ENCODE measurements at regions not wholly inside any gene's neighbourhood (a gene's known extent, or its start where the extent isn't known, plus 50 kb on each side); places are given as distances from the start of the nearest gene placed in this dataset.

- TF ChIP-seq CTCF (CRISPR knock-in tag; IDR thresholded peaks at IDR 0.05) (no peak), DRAP1 (CRISPR knock-in tag; IDR thresholded peaks at IDR 0.05) (no peak), NFYB (CRISPR knock-in tag; IDR thresholded peaks at IDR 0.05) (no peak), ZNF782 (CRISPR knock-in tag; IDR thresholded peaks at IDR 0.05; ENCODE audit: borderline replicate concordance) (no peak), HMGXB4 (CRISPR knock-in tag; IDR thresholded peaks at IDR 0.05; ENCODE audit: borderline replicate concordance in 1 of 2, low read depth in 1 of 2) (no peak), AKAP8 (CRISPR knock-in tag; IDR thresholded peaks at IDR 0.05) (no peak), ATF7 (IDR thresholded peaks at IDR 0.05) (no peak), ATF7 (CRISPR knock-in tag; IDR thresholded peaks at IDR 0.05) (no peak), TCF12 (IDR thresholded peaks at IDR 0.05) (no peak), TCF12 (CRISPR knock-in tag; IDR thresholded peaks at IDR 0.05) (no peak), EZH2 (conservative IDR thresholded peaks at IDR 0.05; ENCODE audit: low read depth, low read length) (no peak), ARID5B (CRISPR knock-in tag; IDR thresholded peaks at IDR 0.05) (no peak), YY1 (IDR thresholded peaks at IDR 0.05; ENCODE audit: insufficient read depth, insufficient replicate concordance, low read depth, low read length) (no peak), MED8 (CRISPR knock-in tag; IDR thresholded peaks at IDR 0.05; ENCODE audit: insufficient replicate concordance) (no peak), ZNF773 (CRISPR knock-in tag; IDR thresholded peaks at IDR 0.05; ENCODE audit: borderline replicate concordance) (no peak)
Observed at GRCh38 chr11:76729214-76729613, 53.9 kb upstream of the TSKU start.
